ENCODE measurements at regions not wholly inside any gene's neighbourhood (a gene's known extent, or its start where the extent isn't known, plus 50 kb on each side); places are given as distances from the start of the nearest gene placed in this dataset.
"Not testable (repeated sequence)": the region's sequence is repeated elsewhere in the genome, so short reads cannot be mapped to it uniquely, and the experiment has no call there.

DNA sequence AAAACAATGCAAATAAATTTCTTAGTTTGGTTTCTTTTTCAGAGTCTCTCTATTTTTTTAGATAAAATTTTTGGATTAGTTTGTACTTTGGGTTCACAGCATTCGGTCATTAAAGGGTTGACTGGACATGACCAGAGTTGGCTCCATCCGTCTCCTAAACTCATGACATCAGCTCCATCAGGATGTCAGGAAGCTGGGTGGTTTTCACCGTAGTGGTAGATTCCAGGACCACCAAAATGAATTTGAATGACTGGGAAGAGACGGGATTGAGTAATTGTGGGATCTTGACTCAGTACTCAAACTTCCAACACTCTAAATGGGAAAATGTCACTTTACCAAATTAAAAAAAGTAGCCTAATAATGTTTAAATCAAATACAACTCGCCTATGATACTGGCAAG, 279.2 kb upstream of the DUSP10 start:
- no peak for DNase-seq

GRCh38 chr1:222020553-222020952, 278.7 kb upstream of the DUSP10 start:
- no peak for DNase-seq

- no peak for DNase-seq
Measured at GRCh38 chr1:222019029-222019428, 277.1 kb upstream of the DUSP10 start.

DNA sequence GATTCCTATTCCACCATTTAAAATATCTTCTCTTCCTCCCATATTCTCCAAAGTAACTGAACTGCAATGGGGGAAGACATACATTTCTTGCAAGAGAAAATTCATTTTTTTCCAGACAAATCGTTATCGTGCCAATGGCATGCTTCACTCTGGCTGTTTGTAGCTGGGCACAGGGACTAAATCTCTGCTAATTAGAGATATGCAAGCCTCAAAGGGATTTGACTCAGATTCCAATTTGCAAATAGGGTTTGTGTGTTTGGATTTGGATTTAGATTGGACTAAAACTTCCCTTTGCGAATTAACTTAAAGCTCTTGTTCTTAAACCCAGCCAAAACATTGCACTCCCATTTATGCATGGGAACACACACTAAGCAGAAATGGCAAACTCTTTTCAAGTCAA, 276.2 kb upstream of the DUSP10 start:
- no peak for DNase-seq

DNA sequence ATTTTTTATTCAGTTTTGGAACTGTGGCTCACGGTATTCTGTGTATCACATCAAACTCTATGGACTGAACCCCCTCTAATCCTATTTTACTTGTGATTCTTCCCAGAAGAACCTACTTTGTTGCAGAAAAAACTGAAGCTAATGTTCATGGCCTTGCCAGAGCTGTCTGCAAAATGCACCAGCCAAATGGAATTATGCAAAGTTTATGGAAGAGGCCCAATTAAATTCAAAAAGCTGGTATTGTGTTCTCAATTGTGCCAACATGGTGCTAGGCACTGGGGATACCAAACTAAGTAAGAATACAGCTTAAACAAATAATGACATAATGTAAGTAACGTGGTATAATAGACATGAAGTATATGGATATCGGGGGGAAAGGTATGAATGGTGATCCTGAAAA, 273.8 kb upstream of the DUSP10 start:
- DNase-seq = no peak

- DNase-seq = no peak
Measured at GRCh38 chr1:222014001-222014400, 272.1 kb upstream of the DUSP10 start.

DNA sequence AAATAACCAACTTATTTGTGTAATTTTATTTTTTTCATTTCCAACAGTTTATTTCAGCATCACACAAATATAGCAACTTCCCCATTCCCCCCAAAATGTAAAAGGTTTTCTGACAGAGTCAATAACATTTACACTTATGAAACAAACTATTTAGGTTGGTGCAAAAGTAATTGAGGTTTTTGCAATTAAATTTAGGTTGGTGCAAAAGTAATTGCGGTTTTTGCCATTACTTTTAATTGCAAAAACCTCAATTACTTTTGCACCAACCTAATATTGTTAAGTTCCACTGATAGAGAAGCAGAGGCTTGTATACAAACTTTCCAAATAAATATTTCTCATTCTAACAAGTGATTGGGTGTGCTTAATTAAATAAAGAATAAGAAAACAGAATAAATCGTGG, 270.9 kb upstream of the DUSP10 start:
- DNase-seq = no peak

DNA sequence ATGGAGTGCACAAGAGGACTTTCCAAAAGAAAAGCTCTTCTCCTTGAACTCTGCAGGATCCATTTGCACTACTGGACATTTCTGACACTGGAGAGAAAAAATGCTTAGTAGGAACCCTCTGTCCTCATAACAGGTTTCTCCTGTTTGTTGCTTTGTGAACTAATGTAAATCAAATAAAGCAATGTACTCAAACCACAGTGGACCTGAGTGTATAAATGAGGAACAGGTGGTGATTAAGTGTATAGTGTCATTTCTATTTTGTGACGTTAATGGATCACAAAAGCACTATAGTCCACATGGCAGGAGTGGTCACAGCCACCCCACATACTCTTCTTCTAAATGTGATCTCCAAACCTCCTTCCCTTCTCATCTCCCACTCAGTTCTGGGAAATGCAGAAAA, 268.4 kb upstream of the DUSP10 start:
- no peak for DNase-seq

DNA sequence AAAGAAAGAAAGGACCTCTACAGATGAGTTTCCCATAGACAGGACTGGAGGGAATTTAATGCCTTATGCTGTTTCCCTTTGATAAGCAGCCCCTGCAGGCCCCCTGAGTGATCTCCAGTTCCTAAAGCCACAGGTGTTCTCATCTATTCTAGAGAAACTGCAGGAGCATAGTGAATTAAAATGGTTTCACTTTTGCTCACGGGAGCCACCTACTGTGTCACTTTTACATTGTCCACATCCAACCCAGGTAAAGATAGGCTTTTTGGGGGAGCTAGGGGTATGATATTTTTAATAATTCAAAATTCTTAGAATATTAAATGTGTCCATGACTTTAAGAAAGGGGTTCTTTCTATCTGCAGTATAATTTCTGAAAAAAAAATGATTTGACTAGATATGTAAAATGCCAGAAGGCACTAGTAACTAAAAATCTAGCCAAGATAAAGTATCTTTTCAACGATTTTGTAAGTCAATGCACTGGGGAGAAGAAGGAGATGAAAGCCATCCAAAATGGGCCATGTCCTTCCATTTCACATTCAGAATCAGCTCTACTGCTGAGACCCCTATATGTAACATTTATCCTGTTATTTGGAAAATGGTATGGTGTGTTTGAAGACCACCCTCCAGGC, 267.3 kb upstream of the DUSP10 start:
- DNase-seq = peak; percentile 33

DNA sequence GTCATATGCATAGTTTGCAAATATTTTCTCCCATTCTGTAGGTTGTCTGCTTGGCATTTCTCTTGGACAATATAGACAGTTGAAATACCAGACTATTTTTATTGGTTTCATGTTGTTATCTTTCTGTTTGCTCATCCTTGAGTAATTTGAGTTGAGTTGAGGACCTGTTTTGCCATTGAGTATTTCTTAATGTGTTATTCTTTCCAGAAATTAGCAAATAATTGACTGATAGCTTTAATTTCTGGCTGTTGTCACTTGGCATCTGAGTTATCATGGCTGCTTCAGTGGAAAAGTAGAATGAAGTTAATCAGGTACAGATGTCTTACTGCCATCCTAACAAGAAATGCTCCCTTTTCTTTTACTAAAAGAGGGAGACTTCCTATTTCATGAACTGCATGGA, 264.8 kb upstream of the DUSP10 start:
- no peak for DNase-seq

DNA sequence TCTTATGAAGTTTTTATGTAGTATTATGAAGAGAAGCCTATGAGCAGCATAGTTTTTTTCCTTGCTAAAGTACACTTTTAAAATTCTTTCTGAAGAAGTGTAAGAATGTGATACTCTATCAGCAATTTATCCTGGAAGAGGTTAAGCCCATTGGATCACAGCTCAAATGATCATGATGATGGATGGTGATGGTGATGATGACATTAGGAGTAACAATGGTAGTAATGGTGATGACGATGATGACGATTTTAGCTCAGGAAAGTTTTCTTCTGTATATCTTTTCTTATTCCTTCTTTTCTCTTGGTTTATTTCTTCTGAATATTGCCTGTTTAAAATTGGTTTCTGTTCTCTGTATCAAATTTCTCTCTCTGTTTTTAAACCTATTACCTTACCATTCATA, 262.9 kb upstream of the DUSP10 start:
- no peak for DNase-seq

GRCh38 chr1:222004034-222004433, 262.1 kb upstream of the DUSP10 start:
- no peak for DNase-seq

GRCh38 chr1:222002503-222002902, 260.6 kb upstream of the DUSP10 start:
- no peak for DNase-seq

- DNase-seq = no peak
Measured at GRCh38 chr1:222000131-222000530, 258.2 kb upstream of the DUSP10 start.

- no peak for DNase-seq
Measured at GRCh38 chr1:221998781-221999180, 256.9 kb upstream of the DUSP10 start.

DNA sequence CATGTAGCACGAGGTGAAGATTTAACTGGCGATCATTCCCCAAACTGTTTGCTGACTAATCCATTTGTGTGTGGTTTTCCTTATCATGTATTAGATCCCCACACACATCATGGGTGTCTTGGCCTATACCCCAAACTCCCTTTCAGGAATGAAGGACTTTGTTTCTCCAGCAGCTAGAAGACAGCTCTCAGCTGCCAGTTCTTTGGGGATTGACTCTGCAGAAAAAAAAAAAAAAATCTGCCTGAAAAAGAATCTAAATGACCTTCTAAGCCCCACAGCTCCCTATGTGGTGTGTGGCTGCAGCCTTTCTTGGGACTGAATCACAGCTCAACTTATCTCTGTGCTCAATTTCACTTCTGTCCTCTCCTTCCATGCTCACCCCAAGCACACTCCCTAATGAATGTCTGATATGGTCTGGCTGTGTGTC, 256.3 kb upstream of the DUSP10 start:
- DNase-seq = no peak

DNA sequence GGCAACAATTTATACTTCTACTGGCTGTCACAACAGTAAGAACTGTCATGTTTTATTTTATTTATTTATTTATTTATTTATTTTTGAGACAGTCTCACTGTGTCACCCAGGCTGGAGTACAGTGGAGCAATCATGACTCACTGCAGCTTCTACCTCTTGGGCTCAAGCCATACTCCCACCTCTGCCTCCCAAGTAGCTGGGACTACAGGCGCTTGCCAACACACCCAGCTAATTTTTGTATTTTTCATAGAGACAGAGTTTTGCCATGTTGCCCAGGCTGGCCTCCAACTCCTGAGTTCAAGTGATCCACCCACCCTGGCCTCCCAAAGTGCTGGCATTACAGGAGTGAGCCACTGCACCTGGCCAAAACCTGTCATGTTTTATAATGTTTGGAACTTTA, 255.1 kb upstream of the DUSP10 start:
- not testable (repeated sequence) for DNase-seq

GRCh38 chr1:221994939-221995338, 253.1 kb upstream of the DUSP10 start:
- no peak for DNase-seq

DNA sequence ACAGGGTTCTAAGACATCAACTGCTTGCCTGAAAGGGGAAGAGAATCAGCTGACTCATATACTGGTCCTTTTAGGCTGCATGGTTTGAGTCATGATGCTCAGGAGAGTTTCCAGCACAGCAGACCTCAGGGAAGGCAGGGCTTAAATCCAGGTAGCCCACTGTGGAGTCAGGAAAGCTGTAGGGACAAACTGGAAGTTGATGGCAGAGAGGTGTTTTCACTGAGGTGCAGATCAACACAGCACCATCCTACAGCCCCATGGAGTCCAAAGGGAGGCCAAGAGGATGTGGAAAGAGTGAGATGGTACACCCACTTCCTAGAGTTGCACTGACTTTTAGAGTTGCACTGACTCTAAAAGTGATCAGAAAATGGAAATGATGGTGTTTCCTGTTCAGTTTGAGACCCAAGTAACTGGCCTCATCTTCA, 252.4 kb upstream of the DUSP10 start:
- peak; percentile 44 for DNase-seq

DNA sequence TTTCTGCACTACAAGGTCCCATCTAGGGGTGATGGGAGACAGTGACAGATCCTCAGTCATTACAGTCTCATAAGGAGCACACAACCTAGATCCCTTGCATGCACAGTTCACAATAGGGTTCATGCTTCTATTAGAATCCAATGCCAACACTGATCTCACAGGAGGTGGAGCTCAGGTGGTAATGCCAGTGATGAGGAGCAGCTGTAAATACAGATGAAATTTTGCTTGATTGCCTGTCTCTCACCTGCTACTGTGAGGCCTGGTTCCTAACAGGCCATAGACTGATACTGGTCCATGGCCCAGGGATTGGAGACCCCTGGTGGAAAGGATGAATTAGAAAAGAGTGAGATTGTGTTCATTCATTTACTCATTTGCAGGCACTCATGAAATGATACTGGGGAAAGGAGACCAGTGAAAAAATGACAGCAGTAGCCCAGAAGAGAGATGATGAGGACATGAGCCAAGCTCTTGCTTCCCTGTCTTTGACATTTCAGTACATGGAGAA, 251.6 kb upstream of the DUSP10 start:
- DNase-seq = no peak

DNA sequence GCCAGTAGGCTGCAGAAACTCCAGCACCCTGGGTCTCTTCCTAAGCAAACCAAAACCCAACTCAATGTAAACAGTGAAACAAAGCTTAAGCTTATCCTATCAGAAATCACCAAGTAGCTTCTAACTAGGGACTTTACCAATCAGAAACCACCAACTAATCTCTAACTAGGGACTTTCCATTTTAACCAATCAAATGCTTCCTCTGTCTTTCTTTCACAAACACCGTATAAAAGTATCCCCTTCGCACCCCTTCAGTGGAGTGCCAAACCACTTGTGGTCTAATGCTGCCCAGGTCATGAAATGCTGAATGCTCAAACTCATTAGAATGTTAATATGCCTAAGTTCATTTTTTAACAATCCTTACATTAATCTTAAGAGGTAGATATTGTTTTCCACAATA, 250.5 kb upstream of the DUSP10 start:
- no peak for DNase-seq

DNA sequence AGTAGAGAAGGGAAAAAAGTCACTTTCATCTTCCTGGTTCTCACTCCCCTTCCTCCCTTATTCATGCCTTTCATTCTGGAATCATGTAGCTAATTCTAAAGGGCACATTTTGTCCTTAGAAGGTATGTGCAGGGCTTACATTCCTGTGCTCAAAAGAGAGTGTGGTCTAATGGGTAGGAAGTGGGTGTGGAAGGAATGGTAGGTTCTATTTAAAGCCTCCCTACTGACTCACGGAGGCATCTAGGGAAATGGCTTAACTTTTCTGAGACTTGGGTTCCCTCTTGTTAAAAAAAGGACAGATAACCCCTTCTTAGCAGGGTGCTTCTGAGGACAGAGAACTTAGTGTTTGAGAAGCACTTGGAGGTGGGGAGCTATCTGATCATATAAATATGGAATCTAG, 249.3 kb upstream of the DUSP10 start:
- DNase-seq = no peak

- no peak for DNase-seq
Measured at GRCh38 chr1:221989741-221990140, 247.9 kb upstream of the DUSP10 start.

- no peak for DNase-seq
Measured at GRCh38 chr1:221988829-221989228, 246.9 kb upstream of the DUSP10 start.

DNA sequence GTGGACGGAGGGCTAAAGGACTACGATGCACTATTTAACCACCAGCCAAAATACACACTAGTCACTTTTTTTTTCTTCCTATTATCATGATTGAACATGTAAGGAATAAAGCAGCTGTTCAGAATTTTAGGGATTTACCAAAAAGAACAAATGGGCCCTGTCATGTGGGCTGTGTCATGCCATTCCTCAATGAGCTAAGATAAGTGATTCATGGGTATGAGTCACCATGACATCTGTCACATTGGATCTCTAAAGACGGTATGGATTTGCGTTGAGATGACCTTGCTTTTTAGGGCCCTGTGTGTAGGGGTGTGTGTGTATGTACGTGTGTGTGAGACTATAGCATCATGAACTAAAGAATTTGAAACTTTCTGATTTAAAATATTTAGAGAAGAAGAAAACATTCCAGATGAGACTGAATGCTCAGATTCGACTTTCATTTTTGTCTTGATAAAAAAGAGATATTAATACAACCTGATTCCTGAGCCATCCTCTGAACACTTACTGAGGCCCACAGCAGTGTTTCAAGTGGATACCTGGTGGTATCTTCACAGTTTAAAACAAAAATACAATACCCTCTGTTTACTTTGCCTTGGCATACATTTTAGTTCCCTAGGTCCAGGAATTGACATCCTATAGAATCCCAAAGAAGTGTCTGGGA, 246.1 kb upstream of the DUSP10 start:
- no peak for DNase-seq

Data from stimulated activated CD8-positive, alpha-beta memory T cell treated with anti-CD3 and anti-CD28 coated beads, Interleukin-4, amount 100 ng/mL, for 48 hours (primary cell).